ENCODE measurements at regions not wholly inside any gene's neighbourhood (a gene's known extent, or its start where the extent isn't known, plus 50 kb on each side); places are given as distances from the start of the nearest gene placed in this dataset.

DNA sequence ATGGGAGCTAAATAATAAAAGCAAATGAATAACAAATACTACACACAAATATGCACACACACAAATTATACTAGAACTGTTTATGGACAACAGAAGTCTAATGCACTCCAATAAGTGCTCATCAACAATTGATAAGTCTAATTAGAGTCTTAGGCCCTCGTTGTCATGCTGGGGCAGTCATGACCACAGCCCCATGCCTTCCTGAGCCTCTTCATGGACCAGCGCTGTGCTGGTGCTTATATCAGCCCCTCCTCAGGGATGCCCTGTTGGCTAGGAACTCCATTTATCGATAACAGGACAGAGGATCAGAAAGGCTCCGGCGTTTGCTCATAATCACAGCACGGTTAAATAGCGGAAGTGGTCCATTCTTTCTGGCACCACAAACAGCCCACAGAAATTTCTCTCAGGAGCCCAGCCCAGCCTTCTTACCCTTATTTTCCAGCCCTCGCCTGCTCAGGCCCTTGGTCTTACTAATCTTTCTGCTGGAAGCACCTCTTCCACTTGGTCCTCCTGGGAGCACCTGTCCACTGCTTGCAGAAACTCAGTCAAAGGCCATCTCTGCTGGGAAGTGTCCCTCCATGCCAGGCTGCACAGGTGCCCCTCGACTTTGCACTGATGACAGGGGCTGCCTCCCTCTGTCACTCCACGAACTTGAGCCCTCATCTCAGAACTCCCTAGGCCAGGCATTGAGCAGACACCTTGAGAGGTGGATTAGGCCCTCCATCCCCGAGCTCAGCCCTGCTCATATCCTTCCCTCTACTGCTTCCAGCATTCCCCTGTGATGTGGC, 500.2 kb upstream of the HS6ST1 start:
- DNase-seq (ENCODE audit: low read depth): no peak

- no peak for DNase-seq (ENCODE audit: low read depth)
Measured at GRCh38 chr2:128820452-128820851, 501.8 kb upstream of the HS6ST1 start.

DNA sequence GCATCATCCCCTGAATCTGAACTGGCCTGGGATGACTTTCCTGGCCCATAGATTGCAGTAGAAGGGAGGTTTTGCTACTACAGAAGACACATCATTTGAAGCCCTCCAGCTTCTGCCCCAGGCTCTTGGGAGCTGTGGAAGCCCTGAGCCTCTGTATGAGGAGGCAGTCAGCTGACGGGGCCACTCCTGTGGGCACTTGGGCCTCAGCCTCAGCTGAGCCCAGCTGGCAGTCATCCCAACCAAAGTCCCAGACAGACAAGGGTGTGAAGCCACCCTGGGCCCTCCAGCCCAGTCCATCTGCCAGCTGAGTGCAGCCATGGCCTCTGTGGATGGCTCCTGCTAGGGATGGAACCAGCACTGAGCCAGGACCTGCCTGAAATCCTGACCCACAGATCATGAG, 502.3 kb upstream of the HS6ST1 start:
- no peak for DNase-seq (ENCODE audit: low read depth)

- no peak for DNase-seq (ENCODE audit: low read depth)
Measured at GRCh38 chr2:128832946-128833663, 514.4 kb upstream of the HS6ST1 start.

- DNase-seq (ENCODE audit: low read depth): no peak
Measured at GRCh38 chr2:128833664-128834027, 515.0 kb upstream of the HS6ST1 start.

DNA sequence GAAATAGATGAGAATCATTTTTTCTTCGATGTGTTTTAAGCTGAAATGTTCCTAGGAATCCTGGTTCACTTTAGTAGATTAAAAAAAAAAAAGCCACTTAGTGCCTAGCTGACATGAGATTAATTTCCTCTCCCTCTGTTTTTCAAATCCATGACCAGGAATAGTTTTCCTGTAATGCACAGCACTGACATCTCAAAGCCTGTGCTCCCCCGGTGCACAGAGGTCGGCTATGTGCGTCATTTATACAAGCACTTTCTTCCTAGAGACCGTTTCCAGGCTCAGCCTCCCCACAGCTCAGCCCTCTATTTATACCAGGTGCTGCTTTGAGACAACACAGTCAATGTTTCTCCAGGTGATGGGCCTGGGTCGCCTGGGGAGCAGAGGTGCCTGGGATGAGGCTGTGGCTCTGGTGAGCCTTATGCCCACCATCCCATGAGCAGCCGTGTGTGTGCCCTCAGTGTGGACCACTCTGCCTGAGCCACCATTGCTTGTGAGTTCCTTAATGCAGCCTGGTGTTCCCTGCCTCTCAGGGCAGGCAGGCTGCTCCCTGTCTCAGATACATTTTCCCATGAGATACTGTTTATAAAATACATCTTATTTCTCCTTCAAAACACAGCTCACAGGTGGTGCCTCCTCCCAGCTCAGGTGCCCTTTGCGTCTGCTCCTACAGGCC, 515.7 kb upstream of the HS6ST1 start:
- DNase-seq (ENCODE audit: low read depth): no peak

GRCh38 chr2:128834880-128835252, 516.2 kb upstream of the HS6ST1 start:
- no peak for DNase-seq (ENCODE audit: low read depth)

- no peak for DNase-seq (ENCODE audit: low read depth)
Measured at GRCh38 chr2:128835342-128835855, 516.7 kb upstream of the HS6ST1 start.

GRCh38 chr2:128835974-128836373, 517.3 kb upstream of the HS6ST1 start:
- DNase-seq (ENCODE audit: low read depth): no peak

GRCh38 chr2:128836559-128837100, 518.0 kb upstream of the HS6ST1 start:
- DNase-seq (ENCODE audit: low read depth): no peak

DNA sequence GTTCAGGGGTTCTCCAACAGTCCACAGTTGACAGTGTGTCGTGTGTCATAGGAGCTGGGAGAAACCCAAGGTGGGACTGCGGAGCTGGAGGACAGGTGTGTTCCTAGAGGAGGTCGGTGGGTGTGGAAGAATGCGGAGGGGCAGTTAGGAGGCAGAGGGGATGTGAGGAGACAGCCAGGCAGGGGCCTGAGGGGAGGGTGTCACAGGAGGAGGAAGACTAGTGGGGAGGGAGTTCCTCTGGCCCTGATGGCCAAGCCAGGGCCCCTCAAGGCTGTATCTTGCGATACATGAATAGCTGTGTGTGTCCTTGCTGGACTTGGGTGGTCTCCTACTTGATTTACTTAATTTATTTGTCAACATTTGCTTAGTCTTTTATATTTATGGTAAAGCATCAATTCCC, 519.6 kb upstream of the HS6ST1 start:
- DNase-seq (ENCODE audit: low read depth): no peak

DNA sequence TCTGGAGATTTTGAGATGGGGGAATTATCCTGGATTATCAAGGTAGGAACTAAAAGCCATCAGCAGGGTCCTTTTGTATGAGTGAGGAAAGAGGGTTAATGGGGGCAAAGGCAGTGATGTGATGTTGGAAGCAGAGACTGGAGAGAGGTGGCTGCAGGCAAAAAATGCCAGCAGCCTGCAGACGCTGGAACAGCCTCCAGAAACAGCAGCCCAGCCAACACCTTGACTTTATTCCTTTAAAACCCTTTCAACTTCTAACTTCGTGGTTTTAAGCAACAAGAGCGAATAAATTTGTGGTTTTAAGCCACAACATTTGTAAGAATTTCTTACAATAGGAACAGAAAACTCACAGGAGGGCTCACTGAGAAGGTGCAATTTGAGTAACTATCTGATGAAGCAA, 523.1 kb upstream of the HS6ST1 start:
- no peak for DNase-seq (ENCODE audit: low read depth)

- no peak for DNase-seq (ENCODE audit: low read depth)
Measured at GRCh38 chr2:128867311-128867710, 548.6 kb upstream of the HS6ST1 start.

- no peak for DNase-seq (ENCODE audit: low read depth)
Measured at GRCh38 chr2:128867936-128868636, 549.4 kb upstream of the HS6ST1 start.

- no peak for DNase-seq (ENCODE audit: low read depth)
Measured at GRCh38 chr2:128868686-128869551, 550.3 kb upstream of the HS6ST1 start.

GRCh38 chr2:128874608-128875007, 555.9 kb upstream of the HS6ST1 start:
- no peak for DNase-seq (ENCODE audit: low read depth)

GRCh38 chr2:128876986-128877983, 558.6 kb upstream of the HS6ST1 start:
- no peak for DNase-seq (ENCODE audit: low read depth)

DNA sequence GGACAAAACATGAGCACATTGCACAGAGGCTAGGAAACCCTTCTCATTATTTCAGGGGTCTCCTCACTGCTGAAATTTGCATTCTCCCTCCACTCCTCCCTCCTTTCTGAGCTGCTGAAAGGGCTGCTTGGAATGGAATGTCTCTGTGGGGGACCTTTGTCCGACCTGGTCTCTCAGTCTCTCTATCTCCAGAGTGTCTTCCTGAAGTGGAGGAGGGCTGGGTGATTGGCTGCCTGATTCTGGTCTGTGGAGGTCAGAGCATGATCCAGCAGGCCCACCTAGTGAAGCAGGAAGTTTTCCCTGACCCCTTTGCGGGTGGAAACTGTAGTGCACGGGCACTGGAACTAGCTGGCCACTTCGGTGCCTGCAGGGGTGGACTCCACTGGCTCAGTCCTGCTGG, 560.5 kb upstream of the HS6ST1 start:
- DNase-seq (ENCODE audit: low read depth): no peak

DNA sequence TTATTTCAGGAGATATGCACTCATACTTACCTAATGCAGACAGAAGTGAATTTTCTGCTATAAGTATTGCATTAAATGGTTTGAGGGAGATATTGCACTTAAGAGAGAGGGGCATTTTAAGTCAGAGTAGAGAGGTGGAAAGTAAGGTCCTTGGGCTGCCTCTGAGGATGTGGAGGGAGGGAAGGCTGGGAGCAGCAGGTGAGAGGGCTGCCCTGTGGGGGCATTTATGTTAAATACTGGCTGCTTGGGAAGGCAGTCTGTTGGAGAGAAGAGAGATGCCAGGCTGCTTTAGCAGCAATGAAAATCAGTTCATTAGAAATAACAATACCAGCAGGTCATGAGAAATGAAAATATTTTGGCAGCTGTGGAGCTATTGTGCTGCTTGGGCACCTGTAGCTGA, 576.2 kb upstream of the HS6ST1 start:
- no peak for DNase-seq (ENCODE audit: low read depth)

Data from GM04504 (cell line).